ENCODE measurements at regions not wholly inside any gene's neighbourhood (a gene's known extent, or its start where the extent isn't known, plus 50 kb on each side); places are given as distances from the start of the nearest gene placed in this dataset.

DNA sequence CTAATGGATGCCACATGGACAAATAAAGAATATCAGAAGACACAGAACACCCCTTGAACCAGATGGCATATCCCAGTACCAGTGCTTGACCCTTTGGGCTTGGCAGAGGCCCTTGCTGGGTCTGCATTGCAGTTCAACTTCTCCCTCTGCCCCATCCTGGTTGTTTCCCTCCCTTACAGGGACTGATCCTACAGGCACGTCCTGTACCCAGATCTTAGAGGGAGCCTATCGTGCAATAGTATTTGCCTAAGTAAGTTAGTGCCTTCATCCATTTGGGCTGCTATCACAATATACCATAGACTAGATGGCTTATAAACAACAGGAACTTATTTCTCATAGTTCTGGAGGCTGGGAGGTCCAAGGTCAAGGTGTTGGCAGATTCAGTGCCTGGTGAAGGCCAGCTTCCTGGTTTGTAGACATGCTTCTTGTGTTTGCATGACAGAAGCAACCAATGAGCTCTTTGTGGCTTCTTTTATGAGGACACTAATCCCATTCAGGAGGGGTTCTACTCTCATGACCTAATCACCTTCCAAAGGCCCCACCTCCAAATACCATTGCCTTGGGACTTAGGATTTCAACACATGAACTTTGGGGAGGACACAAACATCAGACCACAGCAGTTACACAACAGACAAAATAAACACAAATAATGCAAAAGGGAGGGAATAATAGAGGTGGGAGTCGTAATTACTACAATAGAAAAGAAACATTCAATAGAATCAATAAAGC, 146.5 kb upstream of the MSX1 start:
- Histone ChIP-seq H3K4me2 (ENCODE audit: low read length) (no peak overlapping the region), H4K20me1 (ENCODE audit: control insufficient read depth, insufficient read depth, low read depth, low read length) (no peaks in the 10 kb centered on the region), H3K9me3 (ENCODE audit: control insufficient read depth, insufficient read depth, low read length) (no peaks in the 10 kb centered on the region), H3F3A (ENCODE audit: control insufficient read depth, insufficient read depth) (no peaks in the 10 kb centered on the region), H3K4me1 (ENCODE audit: control insufficient read depth, low read length) (no peaks in the 10 kb centered on the region), H3K9me2 (replicated peaks; ENCODE audit: control insufficient read depth, low read length) (no peaks in the 10 kb centered on the region), H3K4me3 (ENCODE audit: low read length) (no peak overlapping the region), H3K27me3 (ENCODE audit: control insufficient read depth, low read length) (no peaks in the 10 kb centered on the region), H3K79me2 (ENCODE audit: control insufficient read depth, low read length) (no peaks in the 10 kb centered on the region), H3K36me3 (ENCODE audit: control insufficient read depth, low read length) (no peaks in the 10 kb centered on the region), H3K27ac (ENCODE audit: low read depth, low read length) (no peak overlapping the region)
- no peak for TF ChIP-seq EZH2phosphoT487 (IDR thresholded peaks at IDR 0.05; ENCODE audit: borderline replicate concordance, low read length)
- TF ChIP-seq, protein P1, sequence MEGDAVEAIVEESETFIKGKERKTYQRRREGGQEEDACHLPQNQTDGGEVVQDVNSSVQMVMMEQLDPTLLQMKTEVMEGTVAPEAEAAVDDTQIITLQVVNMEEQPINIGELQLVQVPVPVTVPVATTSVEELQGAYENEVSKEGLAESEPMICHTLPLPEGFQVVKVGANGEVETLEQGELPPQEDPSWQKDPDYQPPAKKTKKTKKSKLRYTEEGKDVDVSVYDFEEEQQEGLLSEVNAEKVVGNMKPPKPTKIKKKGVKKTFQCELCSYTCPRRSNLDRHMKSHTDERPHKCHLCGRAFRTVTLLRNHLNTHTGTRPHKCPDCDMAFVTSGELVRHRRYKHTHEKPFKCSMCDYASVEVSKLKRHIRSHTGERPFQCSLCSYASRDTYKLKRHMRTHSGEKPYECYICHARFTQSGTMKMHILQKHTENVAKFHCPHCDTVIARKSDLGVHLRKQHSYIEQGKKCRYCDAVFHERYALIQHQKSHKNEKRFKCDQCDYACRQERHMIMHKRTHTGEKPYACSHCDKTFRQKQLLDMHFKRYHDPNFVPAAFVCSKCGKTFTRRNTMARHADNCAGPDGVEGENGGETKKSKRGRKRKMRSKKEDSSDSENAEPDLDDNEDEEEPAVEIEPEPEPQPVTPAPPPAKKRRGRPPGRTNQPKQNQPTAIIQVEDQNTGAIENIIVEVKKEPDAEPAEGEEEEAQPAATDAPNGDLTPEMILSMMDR (IDR thresholded peaks at IDR 0.05; ENCODE audit: low read depth, low read length, poor library complexity, severe bottlenecking): no peak

DNA sequence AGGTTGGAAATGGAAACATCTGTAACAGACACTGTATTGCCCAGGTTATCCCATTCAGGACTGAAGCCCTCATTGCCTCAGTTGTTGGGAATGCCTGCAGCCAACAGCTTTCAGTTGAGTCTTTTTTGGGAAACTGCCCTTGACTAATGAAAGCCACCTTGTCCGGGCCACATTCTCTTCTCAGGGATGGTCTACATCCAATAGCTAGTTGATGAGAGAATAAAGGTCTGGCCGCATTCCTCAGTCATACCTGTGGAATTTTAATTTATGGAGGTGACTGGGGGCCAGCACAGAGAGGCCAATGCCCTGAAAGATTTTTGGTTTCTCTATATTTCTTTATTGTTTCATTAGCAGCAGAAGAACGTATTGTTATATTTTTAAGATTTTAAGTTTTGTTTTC, 147.6 kb upstream of the MSX1 start:
- Histone ChIP-seq H3K9me2 (replicated peaks; ENCODE audit: control insufficient read depth, low read length) (no peaks in the 10 kb centered on the region), H3K4me2 (ENCODE audit: low read length) (no peak overlapping the region), H3K79me2 (ENCODE audit: control insufficient read depth, low read length) (no peaks in the 10 kb centered on the region), H3K27me3 (ENCODE audit: control insufficient read depth, low read length) (no peaks in the 10 kb centered on the region), H3K27ac (ENCODE audit: low read depth, low read length) (no peak overlapping the region), H4K20me1 (ENCODE audit: control insufficient read depth, insufficient read depth, low read depth, low read length) (no peaks in the 10 kb centered on the region), H3K4me3 (ENCODE audit: low read length) (no peak overlapping the region), H3K9me3 (ENCODE audit: control insufficient read depth, insufficient read depth, low read length) (no peaks in the 10 kb centered on the region), H3K36me3 (ENCODE audit: control insufficient read depth, low read length) (no peaks in the 10 kb centered on the region), H3F3A (ENCODE audit: control insufficient read depth, insufficient read depth) (no peaks in the 10 kb centered on the region), H3K4me1 (ENCODE audit: control insufficient read depth, low read length) (no peaks in the 10 kb centered on the region)
- TF ChIP-seq, protein P1 (IDR thresholded peaks at IDR 0.05; ENCODE audit: low read depth, low read length, poor library complexity, severe bottlenecking): no peak
- no peak for TF ChIP-seq EZH2phosphoT487 (IDR thresholded peaks at IDR 0.05; ENCODE audit: borderline replicate concordance, low read length)

DNA sequence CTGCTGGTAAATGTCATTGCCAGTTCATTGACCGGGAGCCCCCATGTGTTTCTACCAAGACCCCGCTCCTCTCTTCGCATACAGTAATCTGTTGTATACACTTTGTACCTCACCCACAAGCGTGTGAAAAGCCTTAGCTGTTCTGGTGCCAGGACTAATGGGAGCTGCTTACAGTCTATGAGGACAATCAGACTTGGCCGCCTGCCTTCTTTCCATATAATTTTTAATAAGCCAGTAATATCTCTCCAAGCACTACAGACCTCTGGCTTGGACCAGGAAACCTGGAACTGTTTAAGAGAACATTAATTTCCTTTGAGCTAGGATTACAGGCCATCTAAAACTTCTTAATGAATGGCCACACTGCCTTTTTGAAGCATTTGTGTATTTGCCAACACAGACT, 149.7 kb upstream of the MSX1 start:
- H3K79me2 ChIP-seq (ENCODE audit: control insufficient read depth, low read length): no peaks in the 10 kb centered on the region
- no peaks in the 10 kb centered on the region for H3K4me1 ChIP-seq (ENCODE audit: control insufficient read depth, low read length)
- no peaks in the 10 kb centered on the region for H3K27me3 ChIP-seq (ENCODE audit: control insufficient read depth, low read length)
- H3K9me3 ChIP-seq (ENCODE audit: control insufficient read depth, insufficient read depth, low read length): no peaks in the 10 kb centered on the region
- no peaks in the 10 kb centered on the region for H3F3A ChIP-seq (ENCODE audit: control insufficient read depth, insufficient read depth)
- H3K9me2 ChIP-seq (replicated peaks; ENCODE audit: control insufficient read depth, low read length): no peaks in the 10 kb centered on the region
- H3K4me2 ChIP-seq (ENCODE audit: low read length): no peak overlapping the region
- no peaks in the 10 kb centered on the region for H4K20me1 ChIP-seq (ENCODE audit: control insufficient read depth, insufficient read depth, low read depth, low read length)
- no peak overlapping the region for H3K27ac ChIP-seq (ENCODE audit: low read depth, low read length)
- no peaks in the 10 kb centered on the region for H3K36me3 ChIP-seq (ENCODE audit: control insufficient read depth, low read length)
- H3K4me3 ChIP-seq (ENCODE audit: low read length): no peak overlapping the region
- no peak for TF ChIP-seq EZH2phosphoT487 (IDR thresholded peaks at IDR 0.05; ENCODE audit: borderline replicate concordance, low read length)
- TF ChIP-seq, protein P1 (IDR thresholded peaks at IDR 0.05; ENCODE audit: low read depth, low read length, poor library complexity, severe bottlenecking): no peak
